DND-41 (cell line): ENCODE measurements at regions not wholly inside any gene's neighbourhood (a gene's known extent, or its start where the extent isn't known, plus 50 kb on each side); places are given as distances from the start of the nearest gene placed in this dataset.
"Not testable (repeated sequence)": the region's sequence is repeated elsewhere in the genome, so short reads cannot be mapped to it uniquely, and the experiment has no call there.

Experiments
- ATAC-seq: fragments of 200-7000 bp; cut with Tn5 transposase; 3 replicates; pipeline ENCODE4 v1.9.1; 2021; ENCODE audit warnings: low read depth; ENCODE audit not compliant: insufficient read depth
- DNase-seq: peaks from one replicate; pipeline ENCODE4 v3.0.0-alpha.2; 2020
- H2AFZ ChIP-seq: 2 replicates; pipeline ENCODE4 v1.6.0; 2012; ENCODE audit warnings: low read depth, low read length
- H3K27ac ChIP-seq: 2 replicates; pipeline ENCODE4 v1.5.1; 2012; ENCODE audit warnings: low read length, inconsistent platforms
- H3K27me3 ChIP-seq: fragments of 200-600 bp; sonication (generic); 2 replicates; pipeline ENCODE4 v1.6.0; 2012; ENCODE audit warnings: low read length, mild to moderate bottlenecking, inconsistent platforms; ENCODE audit not compliant: insufficient read depth, poor library complexity
- H3K36me3 ChIP-seq: 2 replicates; pipeline ENCODE4 v1.5.1; 2012; ENCODE audit warnings: low read length, inconsistent platforms; ENCODE audit not compliant: insufficient read depth
- H3K4me1 ChIP-seq: 2 replicates; pipeline ENCODE4 v1.5.1; 2012; ENCODE audit warnings: mild to moderate bottlenecking, low read length; ENCODE audit not compliant: insufficient read depth
- H3K4me2 ChIP-seq: 2 replicates; pipeline ENCODE4 v1.6.0; 2012; ENCODE audit warnings: mild to moderate bottlenecking, moderate library complexity, low read length, inconsistent platforms; ENCODE audit not compliant: insufficient read depth
- H3K4me3 ChIP-seq, 2 experiments: fragments of 200-600 bp in 1 of 2; shearing (Covaris generic) in 1 of 2; 2 replicates each; pipeline ENCODE4 v1.5.1; 2012 to 2016; ENCODE audit warnings: inconsistent platforms in 2 of 2, low read length in 2 of 2, mild to moderate bottlenecking in 2 of 2, low read depth in 1 of 2, moderate library complexity in 1 of 2
- H3K79me2 ChIP-seq: 2 replicates; pipeline ENCODE4 v1.6.0; 2012; ENCODE audit warnings: low read length, inconsistent platforms; ENCODE audit not compliant: insufficient read depth
- H3K9ac ChIP-seq: 2 replicates; pipeline ENCODE4 v1.6.0; 2012; ENCODE audit warnings: low read depth, mild to moderate bottlenecking, inconsistent platforms, low read length, moderate library complexity
- H3K9me3 ChIP-seq: 2 replicates; pipeline ENCODE4 v1.5.1; 2012; ENCODE audit warnings: low read length, moderate library complexity, mild to moderate bottlenecking, inconsistent platforms; ENCODE audit not compliant: insufficient read depth, severe bottlenecking
- H4K20me1 ChIP-seq: 2 replicates; pipeline ENCODE4 v1.6.0; 2012; ENCODE audit warnings: low read length; ENCODE audit not compliant: insufficient read depth
- EZH2 ChIP-seq: IDR thresholded peaks from 3 replicates; pipeline ENCODE4 v1.6.1; 2012; ENCODE audit warnings: borderline replicate concordance, low read depth, mild to moderate bottlenecking, moderate library complexity, low read length, inconsistent platforms; ENCODE audit not compliant: severe bottlenecking
- TF ChIP-seq, protein P1 (sequence below): IDR thresholded peaks from 2 replicates; pipeline ENCODE4 v1.5.1; 2012; ENCODE audit warnings: borderline replicate concordance, low read length, moderate library complexity, mild to moderate bottlenecking; ENCODE audit not compliant: poor library complexity, severe bottlenecking; ENCODE audit errors: extremely low read depth

DNA sequence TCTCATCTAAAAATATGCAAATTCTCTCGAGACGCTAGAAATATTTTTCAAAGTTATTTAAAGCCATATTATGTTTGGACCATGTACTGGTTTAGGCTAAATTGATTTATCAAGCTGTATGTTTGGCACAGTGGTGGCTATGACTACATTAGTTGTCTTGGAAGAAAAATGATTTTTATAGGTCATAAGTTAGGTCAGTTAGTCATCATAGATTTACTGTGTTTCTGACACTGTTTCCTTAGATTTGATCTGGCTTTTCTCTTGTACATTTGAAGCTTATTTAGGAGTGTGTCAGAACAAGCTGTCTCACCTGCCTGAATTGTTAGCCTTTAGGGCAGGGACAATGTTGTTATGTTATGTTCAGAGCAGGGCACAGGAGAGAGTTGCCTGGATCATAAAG lies 161.1 kb upstream of the FBXO33 start:
- Histone ChIP-seq H3K4me3 (no peak overlapping the region), H3K27ac (no peak overlapping the region), H2AFZ (no peak overlapping the region), H3K9ac (no peak overlapping the region), H3K36me3 (no peaks in the 10 kb centered on the region), H3K79me2 (no peaks in the 10 kb centered on the region), H3K4me1 (no peaks in the 10 kb centered on the region), H3K4me2 (no peak overlapping the region), H4K20me1 (no peaks in the 10 kb centered on the region), H3K27me3 (no peaks in the 10 kb centered on the region), H3K9me3 (no peaks in the 10 kb centered on the region)
- no peak for DNase-seq
- no peak for ATAC-seq
- no peak for TF ChIP-seq EZH2
- TF ChIP-seq, protein P1, sequence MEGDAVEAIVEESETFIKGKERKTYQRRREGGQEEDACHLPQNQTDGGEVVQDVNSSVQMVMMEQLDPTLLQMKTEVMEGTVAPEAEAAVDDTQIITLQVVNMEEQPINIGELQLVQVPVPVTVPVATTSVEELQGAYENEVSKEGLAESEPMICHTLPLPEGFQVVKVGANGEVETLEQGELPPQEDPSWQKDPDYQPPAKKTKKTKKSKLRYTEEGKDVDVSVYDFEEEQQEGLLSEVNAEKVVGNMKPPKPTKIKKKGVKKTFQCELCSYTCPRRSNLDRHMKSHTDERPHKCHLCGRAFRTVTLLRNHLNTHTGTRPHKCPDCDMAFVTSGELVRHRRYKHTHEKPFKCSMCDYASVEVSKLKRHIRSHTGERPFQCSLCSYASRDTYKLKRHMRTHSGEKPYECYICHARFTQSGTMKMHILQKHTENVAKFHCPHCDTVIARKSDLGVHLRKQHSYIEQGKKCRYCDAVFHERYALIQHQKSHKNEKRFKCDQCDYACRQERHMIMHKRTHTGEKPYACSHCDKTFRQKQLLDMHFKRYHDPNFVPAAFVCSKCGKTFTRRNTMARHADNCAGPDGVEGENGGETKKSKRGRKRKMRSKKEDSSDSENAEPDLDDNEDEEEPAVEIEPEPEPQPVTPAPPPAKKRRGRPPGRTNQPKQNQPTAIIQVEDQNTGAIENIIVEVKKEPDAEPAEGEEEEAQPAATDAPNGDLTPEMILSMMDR = no peak

- H3K27me3 ChIP-seq = no peaks in the 10 kb centered on the region
- no peak for DNase-seq
- ATAC-seq = no peak
- no peaks in the 10 kb centered on the region for H3K79me2 ChIP-seq
- H3K27ac ChIP-seq = no peak overlapping the region
- no peaks in the 10 kb centered on the region for H3K36me3 ChIP-seq
- H3K4me2 ChIP-seq = no peak overlapping the region
- no peak for TF ChIP-seq EZH2
- TF ChIP-seq, protein P1 = no peak
- no peaks in the 10 kb centered on the region for H4K20me1 ChIP-seq
- H2AFZ ChIP-seq = no peak overlapping the region
- no peak overlapping the region for H3K4me3 ChIP-seq
- no peaks in the 10 kb centered on the region for H3K9me3 ChIP-seq
- H3K4me1 ChIP-seq = no peaks in the 10 kb centered on the region
- no peak overlapping the region for H3K9ac ChIP-seq
Measured at GRCh38 chr14:39592116-39592789, 160.0 kb upstream of the FBXO33 start.

- H4K20me1 ChIP-seq, H3K9ac ChIP-seq, H3K4me1 ChIP-seq, H3K36me3 ChIP-seq, H3K27ac ChIP-seq, H2AFZ ChIP-seq, H3K4me3 ChIP-seq, H3K27me3 ChIP-seq, H3K9me3 ChIP-seq, DNase-seq, H3K79me2 ChIP-seq, H3K4me2 ChIP-seq, ATAC-seq: not testable (repeated sequence)
Measured at GRCh38 chr14:39589882-39590281, 157.6 kb upstream of the FBXO33 start.

- Histone ChIP-seq H3K4me3 (no peak overlapping the region), H2AFZ (no peak overlapping the region), H4K20me1 (no peaks in the 10 kb centered on the region), H3K79me2 (no peaks in the 10 kb centered on the region), H3K27ac (no peak overlapping the region), H3K4me1 (no peaks in the 10 kb centered on the region), H3K27me3 (no peaks in the 10 kb centered on the region), H3K9ac (no peak overlapping the region), H3K9me3 (no peaks in the 10 kb centered on the region), H3K4me2 (no peak overlapping the region), H3K36me3 (no peaks in the 10 kb centered on the region)
- no peak for TF ChIP-seq EZH2
- TF ChIP-seq, protein P1 = no peak
- no peak for ATAC-seq
- no peak for DNase-seq
Measured at GRCh38 chr14:39582028-39582654, 149.9 kb upstream of the FBXO33 start.
